Ectodermal cell (in vitro differentiated cells): ENCODE measurements at regions not wholly inside any gene's neighbourhood (a gene's known extent, or its start where the extent isn't known, plus 50 kb on each side); places are given as distances from the start of the nearest gene placed in this dataset.

ENCODE experiments used
- H3K27ac ChIP-seq: 2 replicates; pipeline ENCODE4 v1.7.0; 2013; ENCODE audit warnings: mild to moderate bottlenecking, low read depth, low read length; ENCODE audit not compliant: insufficient read depth, poor library complexity, severe bottlenecking
- H3K27me3 ChIP-seq: 2 replicates; pipeline ENCODE4 v1.7.0; 2013; ENCODE audit warnings: mild to moderate bottlenecking, low read length; ENCODE audit not compliant: insufficient read depth, control insufficient read depth, poor library complexity, severe bottlenecking
- H3K36me3 ChIP-seq: one replicate; pipeline ENCODE4 v1.7.0; 2013; ENCODE audit warnings: low read length; ENCODE audit not compliant: control insufficient read depth, insufficient read depth
- H3K4me1 ChIP-seq: one replicate; pipeline ENCODE4 v1.7.0; 2013; ENCODE audit warnings: low read length; ENCODE audit not compliant: control insufficient read depth, insufficient read depth
- H3K4me3 ChIP-seq: 2 replicates; pipeline ENCODE4 v1.7.0; 2013; ENCODE audit warnings: low read depth, low read length, control low read depth; ENCODE audit not compliant: insufficient read depth
- H3K9me3 ChIP-seq: 2 replicates; pipeline ENCODE4 v1.7.0; 2013; ENCODE audit warnings: mild to moderate bottlenecking, low read length, moderate library complexity; ENCODE audit not compliant: control insufficient read depth
- WGBS, 2 experiments: methylation state at CpG; one replicate each; pipeline ENCODE4 v1.1.7; 2013; ENCODE audit warnings: missing lambda C conversion rate in 2 of 2; 5-methylcytosine and 5-hydroxymethylcytosine counted together

GRCh38 chr3:5485427-5485826 lies 297.9 kb downstream of the EDEM1 start:
- no peak overlapping the region for H3K4me3 ChIP-seq
- no peak overlapping the region for H3K27ac ChIP-seq
- H3K27me3 ChIP-seq: no peaks in the 10 kb centered on the region
- H3K4me1 ChIP-seq: no peaks in the 10 kb centered on the region
- no peaks in the 10 kb centered on the region for H3K36me3 ChIP-seq
- WGBS, 2 experiments: 90 to 91% methylated on average over 5 of the region's 5 CpGs
- H3K9me3 ChIP-seq: no peaks in the 10 kb centered on the region

DNA sequence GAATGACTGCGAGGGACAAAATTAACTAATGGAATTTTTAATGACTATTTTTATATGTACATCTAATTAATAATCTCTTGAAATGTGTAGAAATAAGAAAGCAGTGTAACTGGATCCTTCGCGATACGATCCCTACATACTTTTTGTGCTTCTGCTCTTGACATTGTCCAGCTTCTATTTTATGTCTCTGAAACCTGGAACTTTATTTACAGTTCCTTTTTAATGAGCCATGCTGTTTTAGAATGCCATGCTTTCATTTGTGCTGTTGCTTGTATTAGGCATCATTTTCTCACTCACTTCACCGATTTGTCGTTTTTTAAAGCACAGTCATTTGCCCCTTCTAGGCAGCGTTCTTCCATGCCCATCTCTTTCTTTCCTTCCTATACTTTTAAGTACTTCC lies 301.3 kb downstream of the EDEM1 start:
- Histone ChIP-seq H3K4me1 (no peaks in the 10 kb centered on the region), H3K9me3 (no peaks in the 10 kb centered on the region), H3K4me3 (no peak overlapping the region), H3K27ac (no peak overlapping the region), H3K36me3 (no peaks in the 10 kb centered on the region), H3K27me3 (no peaks in the 10 kb centered on the region)
- 96 to 97% methylated on average over 6 of the region's 7 CpGs for WGBS, 2 experiments

GRCh38 chr3:5489536-5489935 lies 302.0 kb downstream of the EDEM1 start:
- no peaks in the 10 kb centered on the region for H3K27me3 ChIP-seq
- H3K4me3 ChIP-seq: no peak overlapping the region
- H3K9me3 ChIP-seq: no peaks in the 10 kb centered on the region
- no peaks in the 10 kb centered on the region for H3K4me1 ChIP-seq
- no peak overlapping the region for H3K27ac ChIP-seq
- WGBS, 2 experiments: 91 to 96% methylated on average over 3 of the region's 3 CpGs
- no peaks in the 10 kb centered on the region for H3K36me3 ChIP-seq

- 90 to 93% methylated on average over 3 of the region's 3 CpGs for WGBS, 2 experiments
- no peak overlapping the region for H3K4me3 ChIP-seq
- no peak overlapping the region for H3K27ac ChIP-seq
- H3K9me3 ChIP-seq: no peaks in the 10 kb centered on the region
- H3K4me1 ChIP-seq: no peaks in the 10 kb centered on the region
- no peaks in the 10 kb centered on the region for H3K36me3 ChIP-seq
- H3K27me3 ChIP-seq: no peaks in the 10 kb centered on the region
Measured at GRCh38 chr3:5494905-5495519, 307.5 kb downstream of the EDEM1 start.

GRCh38 chr3:5497497-5497896 lies 310.0 kb downstream of the EDEM1 start:
- no peak overlapping the region for H3K27ac ChIP-seq
- no peak overlapping the region for H3K4me3 ChIP-seq
- no peaks in the 10 kb centered on the region for H3K9me3 ChIP-seq

GRCh38 chr3:5498981-5499380 lies 311.5 kb downstream of the EDEM1 start:
- 92 to 93% methylated on average over 2 of the region's 2 CpGs for WGBS, 2 experiments
- Histone ChIP-seq H3K9me3 (no peaks in the 10 kb centered on the region), H3K27ac (no peak overlapping the region), H3K27me3 (no peaks in the 10 kb centered on the region), H3K4me1 (no peaks in the 10 kb centered on the region), H3K36me3 (no peaks in the 10 kb centered on the region), H3K4me3 (no peak overlapping the region)

More at GRCh38 chr3:5497497-5497896, 310.0 kb downstream of the EDEM1 start:
- no peaks in the 10 kb centered on the region for H3K4me1 ChIP-seq
- H3K36me3 ChIP-seq: no peaks in the 10 kb centered on the region
- H3K27me3 ChIP-seq: no peaks in the 10 kb centered on the region

GRCh38 chr3:5499404-5499803 lies 311.9 kb downstream of the EDEM1 start:
- no peaks in the 10 kb centered on the region for H3K27me3 ChIP-seq
- H3K4me3 ChIP-seq: no peak overlapping the region
- H3K4me1 ChIP-seq: no peaks in the 10 kb centered on the region
- no peak overlapping the region for H3K27ac ChIP-seq
- WGBS, 2 experiments: 92 to 100% methylated on average over 1 of the region's 1 CpG
- H3K36me3 ChIP-seq: no peaks in the 10 kb centered on the region
- H3K9me3 ChIP-seq: no peaks in the 10 kb centered on the region

GRCh38 chr3:5503136-5503535 lies 315.6 kb downstream of the EDEM1 start:
- H3K9me3 ChIP-seq: no peaks in the 10 kb centered on the region
- WGBS, 2 experiments: 89 to 90% methylated on average over 3 of the region's 3 CpGs

DNA sequence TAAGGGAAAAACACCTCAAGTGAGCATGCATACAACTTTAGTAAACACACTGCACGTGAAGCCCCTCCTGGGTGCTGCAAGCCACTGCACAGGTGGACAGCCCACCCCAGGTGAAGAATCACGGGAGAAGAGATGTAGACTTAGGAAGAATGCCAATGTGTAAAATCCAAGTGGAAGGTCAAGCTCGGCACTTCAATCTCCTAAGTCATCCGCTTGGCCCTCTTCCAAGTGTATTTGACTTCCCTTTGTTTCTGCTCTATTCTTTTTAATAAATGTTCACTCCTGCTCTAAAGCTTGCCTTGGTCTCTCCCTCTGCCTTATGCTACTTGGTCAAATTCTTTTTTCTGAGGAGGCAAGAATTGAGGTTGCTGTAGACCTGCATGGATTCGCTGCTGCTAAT lies 316.6 kb downstream of the EDEM1 start:
- no peaks in the 10 kb centered on the region for H3K27me3 ChIP-seq
- no peak overlapping the region for H3K27ac ChIP-seq
- WGBS, 2 experiments: 93 to 95% methylated on average over 5 of the region's 5 CpGs
- no peak overlapping the region for H3K4me3 ChIP-seq
- H3K4me1 ChIP-seq: no peaks in the 10 kb centered on the region
- H3K36me3 ChIP-seq: no peaks in the 10 kb centered on the region
- H3K9me3 ChIP-seq: no peaks in the 10 kb centered on the region

More at GRCh38 chr3:5503136-5503535, 315.6 kb downstream of the EDEM1 start:
- no peak overlapping the region for H3K4me3 ChIP-seq
- no peak overlapping the region for H3K27ac ChIP-seq
- H3K36me3 ChIP-seq: no peaks in the 10 kb centered on the region
- no peaks in the 10 kb centered on the region for H3K27me3 ChIP-seq
- no peaks in the 10 kb centered on the region for H3K4me1 ChIP-seq

DNA sequence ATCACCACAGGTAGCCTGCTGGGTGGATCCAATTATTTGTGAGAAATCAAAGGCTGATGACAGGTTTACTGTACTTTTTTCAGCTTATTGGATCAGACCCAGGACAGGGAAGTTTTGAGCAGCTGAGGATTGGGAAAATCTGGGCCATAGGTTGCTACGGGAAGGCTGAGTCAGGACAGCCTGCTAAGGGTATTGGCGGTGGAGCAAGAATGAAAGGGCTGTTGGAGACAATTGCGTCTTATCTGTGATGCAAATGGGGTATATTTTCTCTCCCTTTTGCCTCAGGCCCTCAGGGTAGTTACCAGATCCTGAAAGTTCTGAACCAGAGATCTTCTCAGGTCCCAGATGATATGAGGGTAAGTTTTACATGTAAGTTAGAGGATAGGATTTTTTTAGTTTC lies 317.7 kb downstream of the EDEM1 start:
- H3K4me3 ChIP-seq: no peak overlapping the region
- H3K4me1 ChIP-seq: no peaks in the 10 kb centered on the region
- 72 to 75% methylated on average over 3 of the region's 3 CpGs for WGBS, 2 experiments
- H3K36me3 ChIP-seq: no peaks in the 10 kb centered on the region
- H3K9me3 ChIP-seq: no peaks in the 10 kb centered on the region
- no peaks in the 10 kb centered on the region for H3K27me3 ChIP-seq
- no peak overlapping the region for H3K27ac ChIP-seq

- 90 to 92% methylated on average over 2 of the region's 2 CpGs for WGBS, 2 experiments
- H3K36me3 ChIP-seq: no peaks in the 10 kb centered on the region
- H3K27me3 ChIP-seq: no peaks in the 10 kb centered on the region
- no peaks in the 10 kb centered on the region for H3K4me1 ChIP-seq
- no peaks in the 10 kb centered on the region for H3K9me3 ChIP-seq
- H3K27ac ChIP-seq: no peak overlapping the region
- H3K4me3 ChIP-seq: no peak overlapping the region
Measured at GRCh38 chr3:5505997-5506396, 318.5 kb downstream of the EDEM1 start.
